ENCODE measurements at regions not wholly inside any gene's neighbourhood (a gene's known extent, or its start where the extent isn't known, plus 50 kb on each side); places are given as distances from the start of the nearest gene placed in this dataset.
"Not testable (repeated sequence)": the region's sequence is repeated elsewhere in the genome, so short reads cannot be mapped to it uniquely, and the experiment has no call there.

GRCh38 chr7:65754070-65754469 lies 118.8 kb upstream of the VKORC1L1 start:
- not testable (repeated sequence) for TF ChIP-seq POLR2A, CTCF (IDR thresholded peaks at IDR 0.05)
